SK-N-SH (cell line): ENCODE measurements at regions not wholly inside any gene's neighbourhood (a gene's known extent, or its start where the extent isn't known, plus 50 kb on each side); places are given as distances from the start of the nearest gene placed in this dataset.

Experiments used
- CTCF ChIA-PET: fragments of 300-600, 350-600 bp; formaldehyde crosslinking; extraction: SDS; loops from one replicate; lab custom pipeline; 2021; lab: Yijun Ruan, JAX
- POLR2A ChIA-PET: fragments of 350-600 bp; sonication (Branson Sonifier 250); formaldehyde crosslinking; extraction: SDS; loops from one replicate; lab custom pipeline; 2020; ENCODE audit warnings: antibody characterized with exemption, inconsistent platforms; lab: Yijun Ruan, JAX
- DNase-seq: peaks from one replicate; pipeline ENCODE4 v3.0.0; 2012
- H2AFZ ChIP-seq: fragments of 200-600 bp; sonication (generic); 2 replicates; pipeline ENCODE4 v1.8.1; 2016; ENCODE audit warnings: antibody characterized with exemption, mild to moderate bottlenecking, low read depth
- H3F3A ChIP-seq: fragments of 200-600 bp; sonication (generic); replicated peaks from 2 replicates; pipeline ENCODE3; 2016; ENCODE audit warnings: antibody characterized with exemption, mild to moderate bottlenecking; ENCODE audit not compliant: insufficient read depth
- H3K27ac ChIP-seq, 2 experiments: fragments of 200-500 bp in 1 of 2; fragments of 200-600 bp in 1 of 2; sonication (Bioruptor generic) in 1 of 2; sonication (generic), shearing (Covaris generic) in 1 of 2; 2 replicates each; pipeline versions ENCODE4 v1.5.1 to v1.6.1; 2014 to 2016; ENCODE audit warnings: low read depth in 2 of 2, inconsistent platforms in 1 of 2, low read length in 1 of 2, mild to moderate bottlenecking in 1 of 2, mixed read lengths in 1 of 2
- H3K27me3 ChIP-seq: fragments of 200-600 bp; sonication (generic), shearing (Covaris generic); 2 replicates; pipeline ENCODE4 v1.6.1; 2016; ENCODE audit warnings: mixed run types; ENCODE audit not compliant: insufficient read depth
- H3K36me3 ChIP-seq, 2 experiments: fragments of 200-500 bp in 1 of 2; fragments of 200-600 bp in 1 of 2; sonication (Bioruptor generic) in 1 of 2; sonication (generic) in 1 of 2; replicated peaks in 1 of 2; 2 replicates each; pipeline versions ENCODE3 to v1.5.1; 2014 to 2016; ENCODE audit warnings: low read length in 1 of 2, mild to moderate bottlenecking in 1 of 2; ENCODE audit not compliant: insufficient read depth in 2 of 2, control insufficient read depth in 1 of 2
- H3K4me1 ChIP-seq, 2 experiments: fragments of 200-500 bp in 1 of 2; fragments of 200-600 bp in 1 of 2; sonication (Bioruptor generic) in 1 of 2; sonication (generic), shearing (Covaris generic) in 1 of 2; 2 replicates each; pipeline versions ENCODE4 v1.5.1 to v1.6.1; 2014 to 2016; ENCODE audit warnings: low read depth in 1 of 2, low read length in 1 of 2, mixed run types in 1 of 2; ENCODE audit not compliant: insufficient read depth in 2 of 2, control insufficient read depth in 1 of 2
- H3K4me2 ChIP-seq: fragments of 200-600 bp; sonication (generic), shearing (Covaris generic); 2 replicates; pipeline ENCODE4 v1.6.1; 2017; ENCODE audit warnings: mixed run types
- H3K4me3 ChIP-seq, 2 experiments: fragments of 200-500 bp in 1 of 2; fragments of 200-600 bp in 1 of 2; sonication (Bioruptor generic) in 1 of 2; sonication (generic), shearing (Covaris generic) in 1 of 2; 2 replicates each; pipeline versions ENCODE4 v1.5.1 to v1.8.1; 2014 to 2016; ENCODE audit warnings: low read depth in 2 of 2, inconsistent platforms in 1 of 2, low read length in 1 of 2, mild to moderate bottlenecking in 1 of 2, mixed read lengths in 1 of 2, moderate library complexity in 1 of 2
- H3K79me2 ChIP-seq: fragments of 200-600 bp; sonication (generic); 2 replicates; pipeline ENCODE4 v1.8.1; 2017; ENCODE audit warnings: mild to moderate bottlenecking; ENCODE audit not compliant: insufficient read depth
- H3K9ac ChIP-seq: fragments of 200-600 bp; sonication (generic); 2 replicates; pipeline ENCODE4 v1.6.1; 2017; ENCODE audit warnings: mixed run types
- H3K9me2 ChIP-seq: fragments of 200-600 bp; sonication (generic); 2 replicates; pipeline ENCODE4 v1.6.1; 2017; ENCODE audit warnings: mixed run types
- H3K9me3 ChIP-seq: fragments of 200-600 bp; sonication (generic); 2 replicates; pipeline ENCODE4 v1.6.1; 2017; ENCODE audit warnings: mixed run types, mild to moderate bottlenecking, moderate library complexity
- H4K20me1 ChIP-seq: fragments of 200-600 bp; sonication (generic); 2 replicates; pipeline ENCODE4 v1.6.1; 2017; ENCODE audit warnings: mild to moderate bottlenecking, mixed run types; ENCODE audit not compliant: insufficient read depth
- CTCF ChIP-seq: fragments of 200-600 bp; sonication (generic); IDR thresholded peaks from 2 replicates; pipeline ENCODE4 v1.6.1; 2017; ENCODE audit warnings: antibody characterized with exemption, mild to moderate bottlenecking, moderate library complexity
- ELF1 ChIP-seq: IDR thresholded peaks from 2 replicates; pipeline ENCODE4 v1.4.0; 2012
- GABPA ChIP-seq: IDR thresholded peaks from 2 replicates; pipeline ENCODE4 v1.4.0; 2012; ENCODE audit warnings: low read depth, mild to moderate bottlenecking
- GATA2 ChIP-seq: sonication (generic); formaldehyde crosslinking; IDR thresholded peaks from 2 replicates; pipeline ENCODE4 v1.5.0; 2020; ENCODE audit warnings: mild to moderate bottlenecking, missing genetic modification reagents
- JUND ChIP-seq: IDR thresholded peaks from 2 replicates; pipeline ENCODE4 v1.4.0; 2012
- MXI1 ChIP-seq: IDR thresholded peaks from 2 replicates; pipeline ENCODE4 v1.6.1; 2012; ENCODE audit warnings: mild to moderate bottlenecking, low read depth, low read length, improper control_type of control experiment
- NFIC ChIP-seq: IDR thresholded peaks from 2 replicates; pipeline ENCODE4 v1.4.0; 2012; ENCODE audit warnings: borderline replicate concordance
- NRF1 ChIP-seq: IDR thresholded peaks from 2 replicates; pipeline ENCODE4 v1.6.1; 2012; ENCODE audit warnings: low read depth, mild to moderate bottlenecking, low read length
- PBX3 ChIP-seq: IDR thresholded peaks from 2 replicates; pipeline ENCODE4; 2012
- POLR2AphosphoS5 ChIP-seq: IDR thresholded peaks from 2 replicates; pipeline ENCODE4 v1.6.1; 2012; ENCODE audit warnings: low read depth, low read length
- REST ChIP-seq: IDR thresholded peaks from 2 replicates; pipeline ENCODE4 v1.6.1; 2012; ENCODE audit warnings: mild to moderate bottlenecking, low read depth, low read length, moderate library complexity
- RFX5 ChIP-seq: IDR thresholded peaks from 2 replicates; pipeline ENCODE4 v1.6.1; 2012; ENCODE audit warnings: mild to moderate bottlenecking, improper control_type of control experiment, low read length
- RXRA ChIP-seq: IDR thresholded peaks from 2 replicates; pipeline ENCODE4 v1.4.0; 2012; ENCODE audit warnings: low read depth, mild to moderate bottlenecking, borderline replicate concordance
- SIN3A ChIP-seq: IDR thresholded peaks from 2 replicates; pipeline ENCODE4 v1.6.1; 2012; ENCODE audit warnings: low read depth, mild to moderate bottlenecking, low read length, moderate library complexity, borderline replicate concordance
- SMC3 ChIP-seq: IDR thresholded peaks from 2 replicates; pipeline ENCODE4 v1.6.1; 2012; ENCODE audit warnings: low read depth, low read length, improper control_type of control experiment
- TAF1 ChIP-seq: IDR thresholded peaks from 2 replicates; pipeline ENCODE4 v1.6.1; 2012; ENCODE audit warnings: low read depth, mild to moderate bottlenecking, low read length, moderate library complexity, borderline replicate concordance
- TCF12 ChIP-seq: IDR thresholded peaks from 2 replicates; pipeline ENCODE4 v1.4.0; 2012
- USF1 ChIP-seq: IDR thresholded peaks from 2 replicates; pipeline ENCODE4 v1.4.0; 2012; ENCODE audit warnings: low read depth, borderline replicate concordance
- USF2 ChIP-seq: fragments of 150-350 bp; IDR thresholded peaks from 2 replicates; pipeline ENCODE4 v1.6.1; 2017; ENCODE audit warnings: antibody characterized with exemption, low read length, low read depth, borderline replicate concordance
- ZBTB33 ChIP-seq: IDR thresholded peaks from 2 replicates; pipeline ENCODE4 v1.4.0; 2012; ENCODE audit warnings: low read depth, borderline replicate concordance
- WGBS: methylation state at CpG from one replicate; pipeline ENCODE4 v1.1.6; 2017; ENCODE audit warnings: low lambda C conversion rate; 5-methylcytosine and 5-hydroxymethylcytosine counted together

- CTCF ChIA-PET: interaction anchor here (0.8 kb wide), 1 partner anchor 16 kb away, joined by 3 read pairs; no protein-coding TSS in a partner anchor
- H3K4me2 ChIP-seq: no peak overlapping the region
- H3K9me2 ChIP-seq: no peaks in the 10 kb centered on the region
- H3K4me1 ChIP-seq: no peaks in the 10 kb centered on the region
- no peaks in the 10 kb centered on the region for H3F3A ChIP-seq
- H3K36me3 ChIP-seq: no peaks in the 10 kb centered on the region
- TF ChIP-seq GABPA (no peak), PBX3 (no peak), USF1 (no peak), POLR2AphosphoS5 (no peak), TCF12 (no peak), TAF1 (no peak), RXRA (no peak), CTCF (no peak), NFIC (no peak), MXI1 (no peak), REST (no peak), NRF1 (no peak), ZBTB33 (no peak), ELF1 (no peak), SMC3 (no peak), RFX5 (no peak), GATA2 (no peak), USF2 (no peak), SIN3A (no peak), JUND (no peak)
- no peaks in the 10 kb centered on the region for H3K79me2 ChIP-seq
- no peak overlapping the region for H3K9ac ChIP-seq
- no peak overlapping the region for H3K4me3 ChIP-seq
- POLR2A ChIA-PET: no interaction called here
- no peaks in the 10 kb centered on the region for H3K9me3 ChIP-seq
- no peak overlapping the region for H2AFZ ChIP-seq
- H3K27me3 ChIP-seq: no peaks in the 10 kb centered on the region
- DNase-seq: no peak
- WGBS: 0% methylated on average over 1 of the region's 1 CpG
- no peaks in the 10 kb centered on the region for H4K20me1 ChIP-seq
- no peak overlapping the region for H3K27ac ChIP-seq
Measured at GRCh38 chr1:88375977-88376376, 308.1 kb upstream of the PKN2 start.
